HUDEP-2 (cell line): ENCODE measurements at regions not wholly inside any gene's neighbourhood (a gene's known extent, or its start where the extent isn't known, plus 50 kb on each side); places are given as distances from the start of the nearest gene placed in this dataset.

ENCODE experiments used
- DNase-seq, 76 experiments: peaks; one replicate each; lab custom pipeline; 2025; ENCODE audit not compliant: unreplicated experiment in 76 of 76; lab: John Stamatoyannopoulos, UW

GRCh38 chr6:18746727-18747126, 359.6 kb downstream of the RNF144B start:
- DNase-seq = no peak

GRCh38 chr6:18748314-18748713, 361.2 kb downstream of the RNF144B start:
- DNase-seq = no peak

GRCh38 chr6:18752278-18753068, 365.3 kb downstream of the RNF144B start:
- DNase-seq = no peak

GRCh38 chr6:18753076-18753475, 365.9 kb downstream of the RNF144B start:
- no peak for DNase-seq

- DNase-seq = no peak
Measured at GRCh38 chr6:18763086-18763485, 375.9 kb downstream of the RNF144B start.

- DNase-seq = no peak
Measured at GRCh38 chr6:18784794-18785193, 397.6 kb downstream of the RNF144B start.

- DNase-seq = no peak
Measured at GRCh38 chr6:18785810-18786490, 398.8 kb downstream of the RNF144B start.

GRCh38 chr6:18792866-18793265, 405.7 kb downstream of the RNF144B start:
- DNase-seq = no peak

- no peak for DNase-seq
Measured at GRCh38 chr6:18795726-18796125, 408.6 kb downstream of the RNF144B start.

GRCh38 chr6:18820725-18821124, 433.6 kb downstream of the RNF144B start:
- DNase-seq = no peak

- peak in 65 of 76 experiments; percentile 4 to 74 (median 37) for DNase-seq
Measured at GRCh38 chr6:18823782-18824386, 436.7 kb downstream of the RNF144B start.

GRCh38 chr6:18829272-18829870, 442.2 kb downstream of the RNF144B start:
- no peak for DNase-seq

GRCh38 chr6:18835976-18836375, 448.8 kb downstream of the RNF144B start:
- no peak for DNase-seq

GRCh38 chr6:18837013-18837412, 449.9 kb downstream of the RNF144B start:
- DNase-seq = no peak

- DNase-seq = no peak
Measured at GRCh38 chr6:18842534-18842933, 455.4 kb downstream of the RNF144B start.

- DNase-seq = no peak
Measured at GRCh38 chr6:18845896-18846295, 458.7 kb downstream of the RNF144B start.

- no peak for DNase-seq
Measured at GRCh38 chr6:18846327-18846726, 459.2 kb downstream of the RNF144B start.

GRCh38 chr6:18861204-18861603, 474.1 kb downstream of the RNF144B start:
- DNase-seq = no peak

- no peak for DNase-seq
Measured at GRCh38 chr6:18883268-18883667, 496.1 kb downstream of the RNF144B start.

GRCh38 chr6:18883851-18884250, 496.7 kb downstream of the RNF144B start:
- DNase-seq = no peak

GRCh38 chr6:18893540-18894269, 506.6 kb downstream of the RNF144B start:
- no peak for DNase-seq
